GM23338 (cell line): ENCODE measurements at regions not wholly inside any gene's neighbourhood (a gene's known extent, or its start where the extent isn't known, plus 50 kb on each side); places are given as distances from the start of the nearest gene placed in this dataset.

ENCODE experiments used
- ATAC-seq: fragments of 200-7000 bp; cut with Tn5 transposase; 3 replicates; pipeline ENCODE4 v1.9.1; 2020
- DNase-seq: peaks from one replicate; pipeline ENCODE4 v3.0.0-alpha.2; 2015; ENCODE audit warnings: low spot score
- H2AFZ ChIP-seq: fragments of 200-600 bp; sonication (generic); 2 replicates; pipeline ENCODE4 v1.8.0; 2016; ENCODE audit warnings: antibody characterized with exemption, mild to moderate bottlenecking, moderate library complexity
- H3F3A ChIP-seq: fragments of 200-600 bp; sonication (generic); replicated peaks from 2 replicates; pipeline ENCODE4 v1.8.0; 2017; ENCODE audit warnings: antibody characterized with exemption, mixed run types, low read depth
- H3K27ac ChIP-seq: fragments of 200-600 bp; sonication (generic); 2 replicates; pipeline ENCODE4 v1.6.1; 2016; ENCODE audit warnings: low read depth
- H3K27me3 ChIP-seq: fragments of 200-600 bp; sonication (generic); 2 replicates; pipeline ENCODE4 v1.8.0; 2016; ENCODE audit warnings: mild to moderate bottlenecking, mixed run types, moderate library complexity; ENCODE audit not compliant: insufficient read depth
- H3K36me3 ChIP-seq: fragments of 200-600 bp; sonication (generic); 2 replicates; pipeline ENCODE4 v1.8.0; 2016; ENCODE audit warnings: mild to moderate bottlenecking; ENCODE audit not compliant: insufficient read depth
- H3K4me1 ChIP-seq: fragments of 200-600 bp; sonication (generic); 2 replicates; pipeline ENCODE4 v1.8.0; 2016; ENCODE audit warnings: mild to moderate bottlenecking, moderate library complexity; ENCODE audit not compliant: insufficient read depth
- H3K4me2 ChIP-seq: fragments of 200-600 bp; sonication (generic); 2 replicates; pipeline ENCODE4 v1.7.1; 2017; ENCODE audit warnings: mixed run types
- H3K4me3 ChIP-seq: fragments of 200-600 bp; sonication (generic); 2 replicates; pipeline ENCODE4 v1.6.1; 2016; ENCODE audit warnings: mixed run types
- H3K79me2 ChIP-seq: fragments of 200-600 bp; sonication (generic); replicated peaks from 2 replicates; pipeline ENCODE4 v1.8.0; 2017; ENCODE audit warnings: mild to moderate bottlenecking; ENCODE audit not compliant: insufficient read depth
- H3K9me2 ChIP-seq: fragments of 200-600 bp; sonication (generic); 2 replicates; pipeline ENCODE4 v1.8.0; 2017; ENCODE audit not compliant: insufficient read depth
- H4K20me1 ChIP-seq: fragments of 200-600 bp; sonication (generic); replicated peaks from 2 replicates; pipeline ENCODE4 v1.8.0; 2017; ENCODE audit warnings: mild to moderate bottlenecking; ENCODE audit not compliant: insufficient read depth
- H3K27ac Mint-ChIP-seq: 2 replicates; pipeline ENCODE4 v1.8.0; 2020; ENCODE audit warnings: inconsistent platforms, mild to moderate bottlenecking, moderate library complexity, mixed read lengths
- H3K27me3 Mint-ChIP-seq: 3 replicates; pipeline ENCODE4 v1.8.0; 2022; ENCODE audit warnings: low read depth, mild to moderate bottlenecking, moderate library complexity, mixed read lengths, inconsistent platforms; ENCODE audit not compliant: insufficient read depth, poor library complexity
- H3K36me3 Mint-ChIP-seq: 3 replicates; pipeline ENCODE4 v1.8.0; 2021; ENCODE audit warnings: low read depth, mild to moderate bottlenecking, inconsistent platforms, moderate library complexity, mixed read lengths
- H3K4me1 Mint-ChIP-seq: 3 replicates; pipeline ENCODE4 v1.8.0; 2020; ENCODE audit warnings: mild to moderate bottlenecking, inconsistent platforms, mixed read lengths
- H3K4me3 Mint-ChIP-seq: 3 replicates; pipeline ENCODE4 v1.8.0; 2021; ENCODE audit warnings: moderate library complexity, mild to moderate bottlenecking, inconsistent platforms, mixed read lengths
- H3K9me3 Mint-ChIP-seq: 3 replicates; pipeline ENCODE4 v1.8.0; 2020; ENCODE audit warnings: moderate library complexity, mild to moderate bottlenecking, inconsistent platforms, mixed read lengths
- CTCF ChIP-seq, 2 experiments: fragments of 200-600 bp in 1 of 2; sonication (generic) in 1 of 2; conservative IDR thresholded peaks; 2 replicates each; pipeline versions ENCODE4 v1.5.1 to v1.6.1; 2016 to 2017; ENCODE audit warnings: antibody characterized with exemption in 2 of 2, low read depth in 2 of 2, mild to moderate bottlenecking in 2 of 2, moderate library complexity in 1 of 2
- ETS1 ChIP-seq: IDR thresholded peaks from 2 replicates; pipeline ENCODE4 v1.6.1; 2016; ENCODE audit warnings: antibody characterized with exemption
- JUNB ChIP-seq: IDR thresholded peaks from one replicate; pipeline ENCODE4 v1.6.1; 2016; ENCODE audit warnings: antibody characterized with exemption; ENCODE audit not compliant: unreplicated experiment
- NANOG ChIP-seq: IDR thresholded peaks from 2 replicates; pipeline ENCODE4 v1.6.1; 2016; ENCODE audit warnings: antibody characterized with exemption, borderline replicate concordance
- REST ChIP-seq: IDR thresholded peaks from one replicate; pipeline ENCODE4 v1.6.1; 2018; ENCODE audit warnings: antibody characterized with exemption; ENCODE audit not compliant: unreplicated experiment
- STAT1 ChIP-seq: IDR thresholded peaks from one replicate; pipeline ENCODE4 v1.6.1; 2016; ENCODE audit warnings: antibody characterized with exemption; ENCODE audit not compliant: unreplicated experiment
- ZNF114 ChIP-seq: fragments of 250-450 bp; sonication (Bioruptor Pico); IDR thresholded peaks from 2 replicates; pipeline ENCODE4 v1.5.0; 2020; ENCODE audit warnings: mild to moderate bottlenecking, moderate library complexity
- ZNF462 ChIP-seq: fragments of 250-450 bp; sonication (Bioruptor Pico); IDR thresholded peaks from 2 replicates; pipeline ENCODE4 v1.5.0; 2020; ENCODE audit warnings: mild to moderate bottlenecking, moderate library complexity

GRCh38 chr2:75801234-75801982 lies 90.7 kb upstream of the GCFC2 start:
- Histone ChIP-seq H3K27ac (no peak overlapping the region), H3K36me3 (no peaks in the 10 kb centered on the region), H3F3A (no peaks in the 10 kb centered on the region), H3K27me3 (no peaks in the 10 kb centered on the region), H3K4me3 (no peak overlapping the region), H3K79me2 (no peaks in the 10 kb centered on the region), H3K9me2 (no peaks in the 10 kb centered on the region), H3K4me2 (no peak overlapping the region), H3K4me1 (no peaks in the 10 kb centered on the region), H4K20me1 (no peaks in the 10 kb centered on the region), H2AFZ (0 out of 2 replicates have a peak overlapping the region, but pooled peaks have one; percentile 5)
- Mint-ChIP-seq H3K4me3 (no peak overlapping the region), H3K4me1 (peaks cover 20% of the 10 kb centered on the region), H3K27me3 (peaks cover 3% of the 10 kb centered on the region), H3K9me3 (no peaks in the 10 kb centered on the region), H3K36me3 (no peaks in the 10 kb centered on the region), H3K27ac (no peak overlapping the region; the same call in 1 of the 2 replicates)
- ATAC-seq (no peak), DNase-seq (no peak)
- TF ChIP-seq ETS1 = no peak
- TF ChIP-seq JUNB = no peak
- TF ChIP-seq CTCF (conservative IDR thresholded peaks at IDR 0.05; ENCODE audit: low read depth in 2 of 2) = no peak
- no peak for TF ChIP-seq STAT1

- H3K4me1 ChIP-seq = no peaks in the 10 kb centered on the region
- H3K4me1 Mint-ChIP-seq = peaks cover 20% of the 10 kb centered on the region
- H3K27me3 Mint-ChIP-seq = peaks cover 3% of the 10 kb centered on the region
- H3K9me3 Mint-ChIP-seq = no peaks in the 10 kb centered on the region
- no peak overlapping the region for H3K4me2 ChIP-seq
- H3K27ac ChIP-seq = no peak overlapping the region
- H3K36me3 Mint-ChIP-seq = no peaks in the 10 kb centered on the region
- H3F3A ChIP-seq = no peaks in the 10 kb centered on the region
- ATAC-seq = no peak
- H3K36me3 ChIP-seq = no peaks in the 10 kb centered on the region
- no peaks in the 10 kb centered on the region for H4K20me1 ChIP-seq
- H3K4me3 Mint-ChIP-seq = no peak overlapping the region
- H3K79me2 ChIP-seq = no peaks in the 10 kb centered on the region
- H3K9me2 ChIP-seq = no peaks in the 10 kb centered on the region
- no peaks in the 10 kb centered on the region for H3K27me3 ChIP-seq
- no peak for DNase-seq
- H3K27ac Mint-ChIP-seq = no peak overlapping the region
- no peak overlapping the region for H3K4me3 ChIP-seq
- 0 out of 2 replicates have a peak overlapping the region, but pooled peaks have one; percentile 5 for H2AFZ ChIP-seq
- no peak for TF ChIP-seq REST
- no peak for TF ChIP-seq ZNF114
- TF ChIP-seq ZNF462 (CRISPR knock-in tag) = no peak
- no peak for TF ChIP-seq JUNB
- TF ChIP-seq NANOG = no peak
Observed at GRCh38 chr2:75800456-75800855, 89.7 kb upstream of the GCFC2 start.
